ENCODE measurements at regions not wholly inside any gene's neighbourhood (a gene's known extent, or its start where the extent isn't known, plus 50 kb on each side); places are given as distances from the start of the nearest gene placed in this dataset.

DNA sequence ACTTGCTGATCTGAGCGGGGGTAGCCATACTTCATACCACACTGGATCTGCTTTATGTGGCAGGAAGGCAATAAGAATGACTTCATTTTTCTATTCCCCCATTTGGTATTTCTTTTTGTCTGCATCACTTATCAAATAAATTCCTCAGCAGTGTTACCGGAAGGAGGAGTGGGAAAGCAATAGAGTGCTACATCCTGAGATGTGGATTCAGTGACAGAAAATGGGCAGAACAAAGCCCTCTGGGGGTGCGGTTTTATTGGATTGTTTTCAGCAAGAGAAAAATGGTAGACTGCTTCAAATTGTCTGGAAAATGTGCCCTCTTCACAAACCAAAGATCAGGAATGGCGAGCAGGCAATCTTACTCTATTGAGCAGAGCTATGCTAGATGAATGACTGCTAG is 751.9 kb upstream of the NEGR1 start:
- Histone ChIP-seq H3K4me2 (ENCODE audit: low read depth, low read length) (no peak overlapping the region), H3K9me3 (replicated peaks; ENCODE audit: insufficient read depth, low read length) (no peaks in the 10 kb centered on the region), H3K4me3 (ENCODE audit: low read length) (no peak overlapping the region)

DNA sequence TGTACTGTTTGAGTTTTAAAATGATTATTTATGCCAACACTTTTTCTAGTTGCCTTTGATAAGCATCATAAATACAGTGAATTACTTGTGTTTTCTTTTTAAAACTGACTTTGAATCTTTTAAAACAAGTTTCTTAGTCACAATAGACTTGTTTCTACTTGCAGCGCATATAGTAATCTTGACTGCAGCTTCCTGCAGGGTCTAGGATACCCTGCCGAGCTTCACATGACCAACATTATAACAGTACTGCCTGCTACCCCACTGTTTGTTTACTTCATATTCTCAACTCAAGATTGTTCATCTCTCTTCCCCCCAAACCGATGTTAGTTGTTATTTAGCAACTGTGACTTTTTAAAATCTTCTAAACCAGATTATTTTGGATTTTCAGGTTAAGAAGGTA is 751.3 kb upstream of the NEGR1 start:
- Histone ChIP-seq H3K4me3 (ENCODE audit: low read length) (no peak overlapping the region), H3K9me3 (replicated peaks; ENCODE audit: insufficient read depth, low read length) (no peaks in the 10 kb centered on the region), H3K27me3 (replicated peaks; ENCODE audit: insufficient read depth, low read length) (no peaks in the 10 kb centered on the region), H3K4me1 (ENCODE audit: low read length) (no peaks in the 10 kb centered on the region), H3K79me2 (ENCODE audit: low read length) (no peaks in the 10 kb centered on the region), H3K9me2 (replicated peaks; ENCODE audit: insufficient read depth, low read length) (no peaks in the 10 kb centered on the region), H3F3A (ENCODE audit: insufficient read depth, low read length) (no peaks in the 10 kb centered on the region), H3K36me3 (replicated peaks; ENCODE audit: insufficient read depth, low read length) (no peaks in the 10 kb centered on the region), H3K4me2 (ENCODE audit: low read depth, low read length) (no peak overlapping the region), H3K9ac (ENCODE audit: low read length) (no peak overlapping the region), H2AFZ (ENCODE audit: low read length) (no peak overlapping the region), H4K20me1 (ENCODE audit: insufficient read depth, low read length) (no peaks in the 10 kb centered on the region), H3K27ac (ENCODE audit: low read length) (no peak overlapping the region)
- no peak for DNase-seq
- TF ChIP-seq EZH2phosphoT487 (IDR thresholded peaks at IDR 0.05; ENCODE audit: low read length) (no peak), EZH2 (optimal IDR thresholded peaks at IDR 0.05; ENCODE audit: low read depth, low read length) (no peak)
- TF ChIP-seq, protein P1, sequence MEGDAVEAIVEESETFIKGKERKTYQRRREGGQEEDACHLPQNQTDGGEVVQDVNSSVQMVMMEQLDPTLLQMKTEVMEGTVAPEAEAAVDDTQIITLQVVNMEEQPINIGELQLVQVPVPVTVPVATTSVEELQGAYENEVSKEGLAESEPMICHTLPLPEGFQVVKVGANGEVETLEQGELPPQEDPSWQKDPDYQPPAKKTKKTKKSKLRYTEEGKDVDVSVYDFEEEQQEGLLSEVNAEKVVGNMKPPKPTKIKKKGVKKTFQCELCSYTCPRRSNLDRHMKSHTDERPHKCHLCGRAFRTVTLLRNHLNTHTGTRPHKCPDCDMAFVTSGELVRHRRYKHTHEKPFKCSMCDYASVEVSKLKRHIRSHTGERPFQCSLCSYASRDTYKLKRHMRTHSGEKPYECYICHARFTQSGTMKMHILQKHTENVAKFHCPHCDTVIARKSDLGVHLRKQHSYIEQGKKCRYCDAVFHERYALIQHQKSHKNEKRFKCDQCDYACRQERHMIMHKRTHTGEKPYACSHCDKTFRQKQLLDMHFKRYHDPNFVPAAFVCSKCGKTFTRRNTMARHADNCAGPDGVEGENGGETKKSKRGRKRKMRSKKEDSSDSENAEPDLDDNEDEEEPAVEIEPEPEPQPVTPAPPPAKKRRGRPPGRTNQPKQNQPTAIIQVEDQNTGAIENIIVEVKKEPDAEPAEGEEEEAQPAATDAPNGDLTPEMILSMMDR (IDR thresholded peaks at IDR 0.05; ENCODE audit: low read length): no peak

More for the DNA sequence above, 751.9 kb upstream of the NEGR1 start:
- H2AFZ ChIP-seq (ENCODE audit: low read length): no peak overlapping the region
- no peaks in the 10 kb centered on the region for H3K79me2 ChIP-seq (ENCODE audit: low read length)
- no peaks in the 10 kb centered on the region for H3K4me1 ChIP-seq (ENCODE audit: low read length)
- no peak overlapping the region for H3K27ac ChIP-seq (ENCODE audit: low read length)
- no peak for DNase-seq
- no peak overlapping the region for H3K9ac ChIP-seq (ENCODE audit: low read length)
- H3K27me3 ChIP-seq (replicated peaks; ENCODE audit: insufficient read depth, low read length): no peaks in the 10 kb centered on the region
- H3F3A ChIP-seq (ENCODE audit: insufficient read depth, low read length): no peaks in the 10 kb centered on the region
- no peaks in the 10 kb centered on the region for H4K20me1 ChIP-seq (ENCODE audit: insufficient read depth, low read length)
- no peaks in the 10 kb centered on the region for H3K9me2 ChIP-seq (replicated peaks; ENCODE audit: insufficient read depth, low read length)
- TF ChIP-seq EZH2phosphoT487 (IDR thresholded peaks at IDR 0.05; ENCODE audit: low read length) (no peak), EZH2 (optimal IDR thresholded peaks at IDR 0.05; ENCODE audit: low read depth, low read length) (no peak)
- TF ChIP-seq, protein P1 (IDR thresholded peaks at IDR 0.05; ENCODE audit: low read length): no peak
- no peaks in the 10 kb centered on the region for H3K36me3 ChIP-seq (replicated peaks; ENCODE audit: insufficient read depth, low read length)

DNA sequence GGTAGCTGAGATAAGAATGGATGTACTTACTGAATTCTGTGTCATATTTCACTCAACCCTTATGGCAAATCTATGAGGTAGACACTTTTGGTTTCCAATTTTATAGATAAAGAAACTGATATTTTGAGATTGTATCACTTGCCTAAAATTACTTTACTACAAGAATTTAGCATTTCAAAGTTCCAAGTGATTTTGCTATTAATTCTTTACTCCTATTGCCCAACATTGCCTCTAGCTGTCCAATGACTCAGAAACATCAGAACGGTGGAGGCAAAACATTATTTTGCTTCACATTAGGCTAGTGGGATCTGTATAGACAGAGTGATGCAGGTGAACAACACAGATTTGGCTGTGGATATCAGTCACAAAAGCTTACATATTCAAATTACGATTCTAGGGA is 747.2 kb upstream of the NEGR1 start:
- no peaks in the 10 kb centered on the region for H3K79me2 ChIP-seq (ENCODE audit: low read length)
- no peak overlapping the region for H3K4me3 ChIP-seq (ENCODE audit: low read length)
- no peaks in the 10 kb centered on the region for H3K27me3 ChIP-seq (replicated peaks; ENCODE audit: insufficient read depth, low read length)
- no peak overlapping the region for H3K9ac ChIP-seq (ENCODE audit: low read length)
- no peak overlapping the region for H2AFZ ChIP-seq (ENCODE audit: low read length)
- TF ChIP-seq, protein P1 (IDR thresholded peaks at IDR 0.05; ENCODE audit: low read length): no peak
- TF ChIP-seq EZH2 (optimal IDR thresholded peaks at IDR 0.05; ENCODE audit: low read depth, low read length) (no peak), EZH2phosphoT487 (IDR thresholded peaks at IDR 0.05; ENCODE audit: low read length) (no peak)
- H3K36me3 ChIP-seq (replicated peaks; ENCODE audit: insufficient read depth, low read length): no peaks in the 10 kb centered on the region
- H3K9me2 ChIP-seq (replicated peaks; ENCODE audit: insufficient read depth, low read length): no peaks in the 10 kb centered on the region
- no peaks in the 10 kb centered on the region for H3K4me1 ChIP-seq (ENCODE audit: low read length)
- H3F3A ChIP-seq (ENCODE audit: insufficient read depth, low read length): no peaks in the 10 kb centered on the region
- H3K9me3 ChIP-seq (replicated peaks; ENCODE audit: insufficient read depth, low read length): no peaks in the 10 kb centered on the region
- no peak for DNase-seq
- no peak overlapping the region for H3K4me2 ChIP-seq (ENCODE audit: low read depth, low read length)
- H4K20me1 ChIP-seq (ENCODE audit: insufficient read depth, low read length): no peaks in the 10 kb centered on the region
- no peak overlapping the region for H3K27ac ChIP-seq (ENCODE audit: low read length)
